GM13977 (cell line): ENCODE measurements at regions not wholly inside any gene's neighbourhood (a gene's known extent, or its start where the extent isn't known, plus 50 kb on each side); places are given as distances from the start of the nearest gene placed in this dataset.

Source experiments
- DNase-seq: peaks from one replicate; pipeline ENCODE4 v3.0.0; 2012; ENCODE audit warnings: low spot score
- in situ Hi-C: fragments of 300-500 bp; cut with MboI; formaldehyde crosslinking; loops from one replicate; pipeline ENCODE4 v1.12.0; 2022; ENCODE audit warnings: low sequenced_read_pairs, low pct_unique_long_range_greater_than_20kb, mixed read lengths, inconsistent platforms; ENCODE audit not compliant: unreplicated experiment
- TF ChIP-seq, protein P1 (sequence below): IDR thresholded peaks from 2 replicates; pipeline ENCODE4 v1.5.1; 2012; ENCODE audit warnings: mild to moderate bottlenecking, control low read depth; ENCODE audit not compliant: insufficient read depth; ENCODE audit errors: extremely low read depth, missing control alignments

DNA sequence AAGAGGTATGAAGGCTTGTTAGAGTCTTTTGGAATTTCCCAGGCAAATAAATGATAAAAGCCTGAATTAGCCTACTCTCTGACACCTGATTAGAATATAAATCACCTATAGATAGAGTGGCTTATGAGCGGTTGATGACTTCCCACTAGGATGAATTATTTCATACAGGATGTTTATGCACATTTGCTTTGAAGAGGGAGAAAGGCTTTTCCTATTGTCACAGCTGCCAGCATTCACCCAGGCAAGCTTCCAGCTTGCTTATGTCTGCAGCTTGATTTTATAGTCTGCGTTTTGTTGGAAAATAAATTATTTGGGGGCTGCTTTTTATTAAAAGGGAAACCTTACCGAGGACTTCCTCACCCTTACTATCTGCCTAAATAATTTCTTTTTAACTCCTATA is 51.3 kb upstream of the EIF2S2 start:
- in situ Hi-C loops = no loop called here
- TF ChIP-seq, protein P1, sequence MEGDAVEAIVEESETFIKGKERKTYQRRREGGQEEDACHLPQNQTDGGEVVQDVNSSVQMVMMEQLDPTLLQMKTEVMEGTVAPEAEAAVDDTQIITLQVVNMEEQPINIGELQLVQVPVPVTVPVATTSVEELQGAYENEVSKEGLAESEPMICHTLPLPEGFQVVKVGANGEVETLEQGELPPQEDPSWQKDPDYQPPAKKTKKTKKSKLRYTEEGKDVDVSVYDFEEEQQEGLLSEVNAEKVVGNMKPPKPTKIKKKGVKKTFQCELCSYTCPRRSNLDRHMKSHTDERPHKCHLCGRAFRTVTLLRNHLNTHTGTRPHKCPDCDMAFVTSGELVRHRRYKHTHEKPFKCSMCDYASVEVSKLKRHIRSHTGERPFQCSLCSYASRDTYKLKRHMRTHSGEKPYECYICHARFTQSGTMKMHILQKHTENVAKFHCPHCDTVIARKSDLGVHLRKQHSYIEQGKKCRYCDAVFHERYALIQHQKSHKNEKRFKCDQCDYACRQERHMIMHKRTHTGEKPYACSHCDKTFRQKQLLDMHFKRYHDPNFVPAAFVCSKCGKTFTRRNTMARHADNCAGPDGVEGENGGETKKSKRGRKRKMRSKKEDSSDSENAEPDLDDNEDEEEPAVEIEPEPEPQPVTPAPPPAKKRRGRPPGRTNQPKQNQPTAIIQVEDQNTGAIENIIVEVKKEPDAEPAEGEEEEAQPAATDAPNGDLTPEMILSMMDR = no peak
- no peak for DNase-seq

DNA sequence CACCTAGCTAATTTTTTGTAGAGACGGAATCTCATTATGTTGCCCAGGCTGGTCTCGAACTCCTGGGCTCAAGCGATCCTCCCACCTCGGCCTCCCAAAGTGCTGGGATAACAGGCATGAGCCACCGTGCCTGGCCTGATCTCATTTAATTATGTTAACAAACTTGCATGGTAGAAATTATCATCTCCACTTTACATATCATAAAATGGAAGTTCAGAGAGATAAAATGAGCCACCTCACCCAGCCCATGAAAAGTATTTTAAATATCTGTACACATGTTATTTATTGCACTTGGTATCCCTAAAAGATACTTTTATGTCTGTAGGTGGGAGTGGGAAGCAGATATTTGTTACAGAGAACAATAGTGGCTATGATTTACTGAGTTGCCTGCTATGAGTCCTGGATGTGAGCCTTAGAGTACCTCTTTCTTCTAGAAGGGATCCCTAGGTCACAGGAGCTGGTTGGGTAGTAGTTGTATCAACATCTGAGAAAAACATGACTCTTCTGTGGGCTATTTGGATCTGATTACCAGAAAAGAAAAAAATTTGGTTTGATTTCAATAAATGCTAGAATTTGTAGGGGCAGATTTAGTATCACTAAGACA is 52.4 kb upstream of the EIF2S2 start:
- DNase-seq = no peak
- TF ChIP-seq, protein P1 = no peak
- in situ Hi-C loops = no loop called here

DNA sequence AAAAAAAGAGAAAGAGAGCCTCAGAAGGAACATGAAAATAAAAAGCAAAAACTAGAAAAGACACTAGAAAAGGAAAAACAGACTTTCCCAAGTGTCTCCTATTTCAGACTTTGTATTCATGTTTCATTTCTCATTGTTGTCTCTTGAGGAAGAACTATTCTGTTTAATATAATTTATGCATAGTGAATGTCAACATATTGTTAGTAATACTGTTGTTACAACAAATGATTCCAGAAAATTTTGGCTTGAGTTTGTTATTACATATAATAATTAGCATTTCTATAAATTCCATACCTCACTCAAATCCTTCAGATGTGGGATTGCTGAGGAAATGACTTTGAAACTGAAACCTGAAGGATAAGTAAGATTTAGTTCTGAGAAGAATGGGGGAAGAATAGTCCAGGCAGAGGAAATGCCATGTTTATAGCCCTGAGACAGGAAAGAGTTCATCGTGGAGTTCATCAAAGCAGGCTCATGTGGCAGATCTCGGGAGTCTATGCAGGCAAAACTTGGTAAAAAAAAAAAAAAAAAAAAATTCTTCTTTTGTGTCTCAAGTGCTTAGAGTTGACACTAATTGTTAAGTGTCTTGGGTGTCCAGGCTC is 53.1 kb upstream of the EIF2S2 start:
- DNase-seq = no peak
- TF ChIP-seq, protein P1 = no peak
- in situ Hi-C loops = no loop called here

DNA sequence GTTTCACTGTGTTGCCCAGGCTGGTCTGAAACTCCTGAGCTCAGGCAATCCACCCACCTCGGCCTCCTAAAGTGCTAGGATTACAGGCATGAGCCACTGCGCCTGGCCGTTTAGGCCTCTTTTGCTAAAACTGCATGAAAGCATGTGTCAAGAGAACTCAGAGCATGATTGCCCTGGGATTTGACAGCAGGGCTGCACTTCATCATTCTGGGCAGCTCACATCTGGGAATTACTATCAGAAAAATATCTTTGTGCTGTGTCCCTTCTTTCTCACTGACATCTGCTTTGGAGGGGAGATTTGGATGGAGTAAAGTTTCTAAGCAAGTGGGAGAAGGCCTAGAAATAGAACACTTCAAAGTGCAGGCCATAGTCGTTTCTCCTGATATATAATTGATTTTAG is 59.6 kb upstream of the EIF2S2 start:
- DNase-seq = no peak
- in situ Hi-C loops = no loop called here
- TF ChIP-seq, protein P1 = no peak

DNA sequence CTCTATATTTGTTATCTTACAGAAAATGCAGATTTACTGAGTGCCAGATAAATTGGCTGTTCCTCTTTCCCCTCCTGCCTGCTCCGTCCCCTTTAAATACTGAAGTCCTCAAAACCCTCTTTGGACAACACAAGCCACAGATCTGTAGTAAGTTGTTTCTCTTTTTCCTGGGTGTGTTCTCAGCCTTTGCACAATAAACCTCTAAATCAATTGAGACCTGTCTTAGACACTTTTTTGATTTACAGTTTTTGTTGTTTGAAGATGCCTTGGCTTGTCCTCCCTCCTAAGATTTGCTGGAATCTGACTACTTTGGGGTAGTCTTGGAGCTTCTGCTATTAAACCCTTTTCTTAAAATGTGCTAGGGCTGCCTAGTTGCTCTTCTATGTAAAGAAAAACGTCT is 60.9 kb upstream of the EIF2S2 start:
- DNase-seq = no peak
- in situ Hi-C loops = no loop called here
- TF ChIP-seq, protein P1 = no peak

DNA sequence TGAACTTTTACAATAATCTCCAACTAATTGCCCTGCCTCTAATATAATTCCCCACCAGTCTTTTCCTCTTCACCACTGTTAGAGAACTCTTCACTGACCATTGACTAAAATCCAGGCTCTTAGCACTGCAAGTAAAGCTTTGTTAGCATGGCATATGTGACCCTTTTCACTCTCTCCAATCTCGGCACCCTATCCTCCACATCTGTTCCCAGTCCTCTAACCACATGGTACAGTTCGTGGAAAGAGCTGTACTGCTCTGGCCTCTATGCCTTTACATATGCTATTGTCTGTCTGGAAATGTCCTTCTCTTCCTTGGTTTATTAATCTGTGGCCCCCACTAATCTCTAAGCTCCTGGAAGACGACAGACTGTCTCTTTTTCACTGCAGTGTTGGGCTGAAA is 63.0 kb upstream of the EIF2S2 start:
- in situ Hi-C loops = no loop called here
- no peak for DNase-seq
- TF ChIP-seq, protein P1 = no peak
